Epithelial cell of esophagus (primary cell): ENCODE measurements at regions not wholly inside any gene's neighbourhood (a gene's known extent, or its start where the extent isn't known, plus 50 kb on each side); places are given as distances from the start of the nearest gene placed in this dataset.

Experiments used
- DNase-seq: peaks from one replicate; pipeline ENCODE4 v3.0.0; 2010; ENCODE audit warnings: low read depth
- H3K4me3 ChIP-seq: 2 replicates; pipeline ENCODE4 v1.5.1; 2011; ENCODE audit warnings: mild to moderate bottlenecking, low read length, control low read depth
- CTCF ChIP-seq: IDR thresholded peaks from 2 replicates; pipeline ENCODE4 v1.5.1; 2011; ENCODE audit warnings: low read depth, mild to moderate bottlenecking, low read length, control low read depth, inconsistent platforms; ENCODE audit not compliant: insufficient read depth; ENCODE audit errors: missing control alignments

DNA sequence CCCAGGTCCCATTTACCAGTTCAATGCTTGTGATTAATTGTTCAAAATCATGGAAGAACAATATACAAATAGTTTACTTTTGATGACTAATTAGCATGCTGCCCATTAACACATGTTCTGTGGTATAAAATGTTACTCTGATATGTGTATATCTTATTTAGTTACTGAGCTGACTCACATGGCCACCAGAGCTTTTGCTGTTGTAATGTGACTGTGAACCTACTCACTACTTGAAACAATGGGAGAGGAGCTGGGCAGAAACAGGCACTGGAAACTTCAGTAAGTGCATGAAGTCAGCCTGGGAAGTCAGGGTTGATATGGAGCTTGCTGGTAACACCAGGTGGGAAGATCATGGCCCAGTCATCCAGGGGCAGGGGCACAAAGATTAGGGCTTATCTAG, 72.7 kb upstream of the MAD2L1 start:
- TF ChIP-seq CTCF: no peak
- no peak overlapping the region for H3K4me3 ChIP-seq
- peak; percentile 54 for DNase-seq

DNA sequence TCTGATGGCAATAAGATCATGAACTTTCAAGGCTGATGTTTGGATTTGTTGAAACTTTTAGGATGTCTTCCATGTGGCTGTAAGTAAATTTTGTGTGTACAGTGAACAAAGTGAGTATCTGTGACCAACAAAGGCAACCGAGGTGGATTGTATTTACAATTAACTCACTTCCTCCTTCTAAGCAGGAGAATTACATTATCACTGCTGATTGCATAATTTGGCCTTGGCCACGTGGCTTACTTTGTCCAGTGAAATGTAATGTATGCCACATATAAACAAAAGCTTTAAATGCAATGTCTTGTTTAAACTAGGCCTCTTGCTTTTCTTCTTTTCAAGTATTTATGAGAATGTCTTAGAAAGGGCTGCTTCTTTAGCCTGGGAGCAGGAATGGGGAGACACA, 66.3 kb upstream of the MAD2L1 start:
- no peak overlapping the region for H3K4me3 ChIP-seq
- peak; percentile 41 for DNase-seq
- no peak for TF ChIP-seq CTCF

- H3K4me3 ChIP-seq: no peak overlapping the region
- TF ChIP-seq CTCF: no peak
- no peak for DNase-seq
These were observed 64.1 kb upstream of the MAD2L1 start for GRCh38 chr4:120130786-120131185.
